SK-N-MC (cell line): ENCODE measurements at regions not wholly inside any gene's neighbourhood (a gene's known extent, or its start where the extent isn't known, plus 50 kb on each side); places are given as distances from the start of the nearest gene placed in this dataset.

ENCODE experiments used
- DNase-seq: peaks from one replicate; pipeline ENCODE4 v3.0.0-alpha.2; 2011; ENCODE audit warnings: low read depth, low spot score
- H3K27ac ChIP-seq: fragments of 200-600 bp; sonication (generic); 2 replicates; pipeline ENCODE4 v1.5.1; 2016; ENCODE audit warnings: mixed run types
- H3K36me3 ChIP-seq: fragments of 200-600 bp; sonication (generic); 2 replicates; pipeline ENCODE4 v1.6.1; 2017; ENCODE audit warnings: antibody characterized with exemption, low read length, mixed read lengths; ENCODE audit not compliant: insufficient read depth
- H3K4me3 ChIP-seq: fragments of 200-600 bp; sonication (generic); 2 replicates; pipeline ENCODE4 v1.5.1; 2016
- H3K9ac ChIP-seq: fragments of 200-600 bp; sonication (generic); 2 replicates; pipeline ENCODE4 v1.8.0; 2017; ENCODE audit warnings: mixed run types, mixed read lengths; ENCODE audit not compliant: insufficient read length
- H3K9me3 ChIP-seq: fragments of 200-600 bp; sonication (generic); 2 replicates; pipeline ENCODE4 v1.6.1; 2017; ENCODE audit warnings: low read depth, mild to moderate bottlenecking, antibody characterized with exemption, low read length, moderate library complexity, mixed read lengths
- EZH2 ChIP-seq: fragments of 200-600 bp; sonication (generic); IDR thresholded peaks from one replicate; pipeline ENCODE4 v1.6.1; 2017; ENCODE audit warnings: antibody characterized with exemption
- FOXP2 ChIP-seq: optimal IDR thresholded peaks from 2 replicates; pipeline ENCODE3; 2011; ENCODE audit warnings: mild to moderate bottlenecking, moderate library complexity; ENCODE audit not compliant: insufficient read depth; ENCODE audit errors: extremely low read length, control extremely low read depth
- POLR2AphosphoS5 ChIP-seq: IDR thresholded peaks from 2 replicates; pipeline ENCODE4 v1.6.1; 2012; ENCODE audit warnings: mild to moderate bottlenecking, low read depth, low read length, borderline replicate concordance

DNA sequence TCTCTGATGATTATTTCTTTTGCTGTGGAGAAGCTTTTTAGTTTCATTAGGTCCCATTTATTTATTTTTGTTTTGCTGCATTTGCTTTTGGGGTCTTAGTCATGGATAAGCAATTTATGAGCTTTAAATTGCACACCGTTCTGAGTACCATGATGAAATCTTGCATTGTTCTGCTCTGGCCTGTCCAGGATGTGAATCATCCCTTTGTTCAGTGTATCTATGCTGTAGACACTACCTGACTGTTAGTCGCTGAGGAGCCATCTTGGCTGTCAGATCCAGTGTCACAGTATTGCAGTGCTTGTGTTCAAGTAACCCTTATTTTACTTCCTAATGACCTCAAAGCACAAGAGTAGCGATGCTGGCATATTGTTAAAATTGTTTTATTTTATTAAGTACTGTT is 218.0 kb upstream of the CNTNAP4 start:
- Histone ChIP-seq H3K36me3 (no peaks in the 10 kb centered on the region), H3K9ac (no peak overlapping the region), H3K4me3 (no peak overlapping the region), H3K27ac (no peak overlapping the region), H3K9me3 (no peaks in the 10 kb centered on the region)
- DNase-seq: no peak
- TF ChIP-seq FOXP2 (no peak), POLR2AphosphoS5 (no peak), EZH2 (no peak)

DNA sequence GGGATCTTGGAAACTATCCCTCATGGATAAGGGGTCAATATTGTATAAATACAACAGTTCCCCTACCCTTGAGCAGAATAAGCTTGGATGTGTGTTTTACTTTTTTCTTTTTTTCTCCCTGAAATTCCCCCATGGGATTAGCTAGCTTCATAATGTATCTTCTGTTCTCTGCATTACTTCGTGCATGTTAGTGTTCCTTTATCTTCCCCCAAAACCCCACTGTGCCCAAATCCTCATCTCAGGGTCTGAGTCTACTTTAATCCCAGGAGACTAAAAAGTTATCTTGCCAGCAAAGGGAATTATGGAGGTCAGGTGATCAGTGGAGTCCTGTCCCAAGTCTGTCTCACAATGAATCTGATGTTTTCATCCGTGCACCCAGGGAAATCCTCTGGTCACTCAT is 217.5 kb upstream of the CNTNAP4 start:
- H3K9me3 ChIP-seq: no peaks in the 10 kb centered on the region
- TF ChIP-seq FOXP2 (no peak), EZH2 (no peak), POLR2AphosphoS5 (no peak)
- H3K9ac ChIP-seq: no peak overlapping the region
- H3K27ac ChIP-seq: no peak overlapping the region
- no peak overlapping the region for H3K4me3 ChIP-seq
- no peak for DNase-seq
- no peaks in the 10 kb centered on the region for H3K36me3 ChIP-seq

DNA sequence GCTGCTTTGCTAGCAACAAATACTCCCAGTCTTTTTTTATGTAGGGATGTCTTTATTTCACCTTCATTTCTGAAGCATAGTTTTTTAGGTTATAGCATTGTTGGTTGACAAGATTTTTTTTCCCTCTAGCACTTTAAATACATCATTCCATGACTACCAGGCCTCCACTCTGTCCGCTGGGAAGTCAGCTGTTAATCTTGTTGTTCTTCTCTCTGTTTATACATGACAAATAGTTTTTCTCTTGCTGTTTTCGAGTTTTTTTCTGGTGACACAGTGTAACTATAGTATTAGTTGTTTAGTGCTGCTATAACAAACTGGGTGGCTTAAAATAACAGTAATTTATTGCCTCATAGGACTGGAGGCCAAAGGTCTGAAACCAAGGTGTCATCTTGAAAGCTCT is 205.5 kb upstream of the CNTNAP4 start:
- no peak for DNase-seq
- Histone ChIP-seq H3K27ac (no peak overlapping the region), H3K4me3 (no peak overlapping the region), H3K36me3 (no peaks in the 10 kb centered on the region), H3K9me3 (no peaks in the 10 kb centered on the region), H3K9ac (no peak overlapping the region)
- TF ChIP-seq FOXP2: no peak
- TF ChIP-seq EZH2: no peak
- no peak for TF ChIP-seq POLR2AphosphoS5

DNA sequence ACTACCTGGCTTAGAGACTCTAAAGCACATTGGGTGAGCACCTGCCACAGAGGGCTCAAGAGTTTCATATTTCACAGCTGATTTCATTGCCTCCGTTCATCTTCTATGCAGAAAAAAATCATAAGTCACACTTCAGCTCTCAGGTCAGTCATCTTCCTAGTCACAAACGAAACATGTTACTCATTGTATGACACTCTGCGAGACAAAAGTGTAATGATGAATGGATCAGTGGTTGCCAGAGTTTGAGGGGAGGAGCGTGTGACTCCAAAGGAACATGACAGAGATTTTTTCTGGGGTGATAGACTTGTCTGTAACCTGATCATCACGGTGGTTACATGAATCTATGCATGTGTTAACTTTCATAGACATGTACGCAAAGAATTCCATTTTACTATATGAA is 195.2 kb upstream of the CNTNAP4 start:
- no peak for DNase-seq

DNA sequence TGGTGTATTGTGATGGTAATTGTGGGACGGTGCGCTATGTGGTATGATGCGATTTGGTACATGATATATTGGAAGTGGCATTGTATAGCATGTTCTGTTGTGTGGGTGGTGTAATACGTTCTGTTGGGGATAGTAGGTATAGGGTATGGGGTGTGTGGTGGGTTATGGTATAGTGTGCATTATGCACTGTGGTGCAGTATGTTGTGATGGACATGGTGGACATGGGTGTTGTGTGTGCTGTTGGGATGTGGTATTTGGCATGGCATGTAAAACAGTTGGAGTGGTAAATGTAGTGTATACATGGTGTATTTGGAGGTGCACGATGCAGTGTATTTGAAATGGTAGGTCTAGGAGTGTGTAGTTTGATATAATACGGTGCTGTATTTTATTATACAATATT is 170.6 kb upstream of the CNTNAP4 start:
- H3K27ac ChIP-seq: no peak overlapping the region
- no peaks in the 10 kb centered on the region for H3K36me3 ChIP-seq
- no peak for DNase-seq
- H3K4me3 ChIP-seq: no peak overlapping the region
- TF ChIP-seq POLR2AphosphoS5 (no peak), FOXP2 (no peak), EZH2 (no peak)
- H3K9me3 ChIP-seq: no peaks in the 10 kb centered on the region
- no peak overlapping the region for H3K9ac ChIP-seq

More for the DNA sequence above, 195.2 kb upstream of the CNTNAP4 start:
- Histone ChIP-seq H3K9me3 (no peaks in the 10 kb centered on the region), H3K36me3 (no peaks in the 10 kb centered on the region), H3K4me3 (no peak overlapping the region), H3K9ac (no peak overlapping the region), H3K27ac (no peak overlapping the region)
- no peak for TF ChIP-seq POLR2AphosphoS5
- no peak for TF ChIP-seq EZH2
- TF ChIP-seq FOXP2: no peak

DNA sequence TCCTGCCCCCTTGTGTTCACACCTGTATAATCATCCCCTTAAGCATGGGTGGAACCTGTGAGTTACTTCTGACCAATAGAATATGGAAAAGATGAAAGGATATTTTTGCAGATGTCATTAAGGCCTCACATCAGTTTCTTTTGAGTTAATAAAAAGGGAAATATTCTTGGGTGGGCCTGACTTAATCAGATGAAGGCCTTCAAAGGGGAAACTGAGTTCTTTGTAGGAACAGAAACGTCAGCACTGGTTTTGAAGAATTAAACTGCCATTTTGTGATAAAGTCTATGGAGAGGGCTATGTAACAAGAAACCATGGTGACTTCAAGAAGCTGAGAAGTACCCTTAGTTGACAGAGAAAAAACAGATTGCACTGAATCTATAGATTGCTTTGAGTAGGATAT is 168.7 kb upstream of the CNTNAP4 start:
- Histone ChIP-seq H3K9me3 (no peaks in the 10 kb centered on the region), H3K36me3 (no peaks in the 10 kb centered on the region), H3K9ac (no peak overlapping the region), H3K27ac (no peak overlapping the region), H3K4me3 (no peak overlapping the region)
- TF ChIP-seq POLR2AphosphoS5 (no peak), FOXP2 (no peak), EZH2 (no peak)
- DNase-seq: no peak

DNA sequence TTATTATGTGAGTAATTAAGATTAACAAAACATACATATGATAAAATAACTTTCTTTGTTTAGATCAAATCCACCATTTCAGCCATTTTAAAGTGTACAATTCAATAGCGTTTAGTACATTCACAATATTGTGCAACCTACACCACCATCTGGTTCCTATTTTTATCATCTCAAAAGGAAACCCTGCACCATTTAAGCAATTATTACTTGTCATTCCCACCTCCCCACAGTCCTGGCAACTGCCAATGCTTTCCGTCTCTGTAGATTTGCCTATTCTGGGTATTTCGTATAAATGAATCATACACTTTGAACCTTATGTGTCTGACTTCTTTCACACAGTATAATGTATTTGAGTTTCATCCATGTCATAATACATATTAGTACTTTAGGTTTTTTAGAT is 162.5 kb upstream of the CNTNAP4 start:
- Histone ChIP-seq H3K9ac (no peak overlapping the region), H3K27ac (no peak overlapping the region), H3K9me3 (no peaks in the 10 kb centered on the region), H3K4me3 (no peak overlapping the region), H3K36me3 (no peaks in the 10 kb centered on the region)
- TF ChIP-seq FOXP2 (no peak), EZH2 (no peak), POLR2AphosphoS5 (no peak)
- DNase-seq: no peak

DNA sequence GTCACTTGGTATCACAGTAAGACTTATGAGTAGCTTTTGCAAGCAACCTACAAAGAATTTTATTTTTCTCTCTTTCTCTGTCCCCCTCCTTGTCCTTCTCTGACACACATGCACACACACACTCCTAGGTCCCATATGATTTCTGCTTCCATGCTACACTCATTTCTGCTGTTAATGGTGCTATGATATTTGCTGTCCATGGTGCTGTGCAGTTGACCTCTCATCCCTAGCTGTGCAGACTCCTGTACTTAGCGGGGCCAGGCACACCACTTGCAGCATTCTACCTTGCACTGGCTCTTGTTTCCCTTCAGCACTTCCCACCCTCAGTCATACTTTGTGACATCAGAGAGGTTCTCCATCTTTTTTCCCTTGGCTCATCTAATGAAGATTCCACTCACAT is 158.9 kb upstream of the CNTNAP4 start:
- Histone ChIP-seq H3K4me3 (no peak overlapping the region), H3K27ac (no peak overlapping the region), H3K9me3 (no peaks in the 10 kb centered on the region), H3K36me3 (no peaks in the 10 kb centered on the region), H3K9ac (no peak overlapping the region)
- no peak for TF ChIP-seq EZH2
- TF ChIP-seq FOXP2: no peak
- TF ChIP-seq POLR2AphosphoS5: no peak
- DNase-seq: no peak

DNA sequence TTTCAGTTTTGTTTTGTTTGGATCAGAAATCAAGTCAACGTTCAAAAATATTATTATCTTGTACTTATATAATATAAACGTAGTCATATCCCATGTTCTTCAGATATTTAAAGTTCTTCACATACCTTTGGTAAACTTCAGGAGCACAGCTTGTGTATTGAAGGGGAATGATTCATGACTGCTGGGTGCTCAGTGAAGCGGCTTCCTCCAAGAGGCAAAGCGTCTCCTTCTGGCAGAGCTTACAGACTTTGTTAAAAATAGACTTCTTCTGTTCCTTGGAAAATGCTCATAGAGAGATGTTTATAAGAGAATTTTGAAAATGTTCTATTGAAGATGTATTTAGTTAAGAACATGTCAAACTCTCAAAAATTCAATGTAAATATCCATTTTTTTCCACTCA is 155.6 kb upstream of the CNTNAP4 start:
- H3K36me3 ChIP-seq: no peaks in the 10 kb centered on the region
- no peak overlapping the region for H3K4me3 ChIP-seq
- no peaks in the 10 kb centered on the region for H3K9me3 ChIP-seq
- no peak overlapping the region for H3K27ac ChIP-seq
- TF ChIP-seq EZH2: no peak
- no peak for TF ChIP-seq FOXP2
- DNase-seq: no peak
- H3K9ac ChIP-seq: no peak overlapping the region

DNA sequence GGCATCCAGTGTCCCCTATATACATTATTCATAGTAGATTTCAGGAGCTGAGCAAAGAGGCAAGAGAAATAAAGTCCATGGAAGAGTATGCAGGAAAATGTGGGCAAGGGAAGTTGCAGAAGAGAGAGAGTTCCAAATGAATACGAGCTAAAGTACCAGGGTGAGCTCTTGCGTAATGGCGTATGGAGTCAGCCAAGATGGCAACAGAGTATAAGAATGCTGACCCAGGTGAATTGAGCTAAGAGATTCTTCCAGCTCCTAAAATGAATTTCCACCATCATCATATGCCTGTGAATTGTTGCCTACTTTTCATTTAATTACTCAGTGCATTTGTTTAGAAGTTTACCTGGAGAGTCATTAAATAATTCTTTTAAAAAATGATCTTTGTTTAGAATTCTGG is 153.2 kb upstream of the CNTNAP4 start:
- H3K9me3 ChIP-seq: no peaks in the 10 kb centered on the region
- no peak for DNase-seq
- H3K27ac ChIP-seq: no peak overlapping the region
- no peak for TF ChIP-seq EZH2
- no peak for TF ChIP-seq FOXP2
- no peak for TF ChIP-seq POLR2AphosphoS5
- H3K9ac ChIP-seq: no peak overlapping the region
- no peaks in the 10 kb centered on the region for H3K36me3 ChIP-seq
- H3K4me3 ChIP-seq: no peak overlapping the region
